Body of pancreas (tissue), 4 donors: ENCODE measurements at regions not wholly inside any gene's neighbourhood (a gene's known extent, or its start where the extent isn't known, plus 50 kb on each side); places are given as distances from the start of the nearest gene placed in this dataset.

Experiments used
- CTCF ChIP-seq, 7 experiments: fragments of 450-650 bp in 4 of 7; fragments of 200-600 bp in 3 of 7; sonication (generic) in 3 of 7; IDR thresholded peaks; one replicate each; pipeline ENCODE4 v1.5.1; 2016 to 2019; ENCODE audit warnings: antibody characterized with exemption in 7 of 7
- POLR2A ChIP-seq, 3 donors: fragments of 450-650 bp; IDR thresholded peaks; one replicate each; pipeline ENCODE4 v1.6.1; 2016; ENCODE audit warnings: antibody characterized with exemption in 3 of 3, mild to moderate bottlenecking in 2 of 3

- TF ChIP-seq CTCF (IDR thresholded peaks at IDR 0.05), result no peak
- no peak for TF ChIP-seq POLR2A (IDR thresholded peaks at IDR 0.05)
Observed at GRCh38 chr5:125293223-125293622, 546.8 kb upstream of the ZNF608 start.
